ENCODE measurements at regions not wholly inside any gene's neighbourhood (a gene's known extent, or its start where the extent isn't known, plus 50 kb on each side); places are given as distances from the start of the nearest gene placed in this dataset.
"Not testable (repeated sequence)": the region's sequence is repeated elsewhere in the genome, so short reads cannot be mapped to it uniquely, and the experiment has no call there.

DNA sequence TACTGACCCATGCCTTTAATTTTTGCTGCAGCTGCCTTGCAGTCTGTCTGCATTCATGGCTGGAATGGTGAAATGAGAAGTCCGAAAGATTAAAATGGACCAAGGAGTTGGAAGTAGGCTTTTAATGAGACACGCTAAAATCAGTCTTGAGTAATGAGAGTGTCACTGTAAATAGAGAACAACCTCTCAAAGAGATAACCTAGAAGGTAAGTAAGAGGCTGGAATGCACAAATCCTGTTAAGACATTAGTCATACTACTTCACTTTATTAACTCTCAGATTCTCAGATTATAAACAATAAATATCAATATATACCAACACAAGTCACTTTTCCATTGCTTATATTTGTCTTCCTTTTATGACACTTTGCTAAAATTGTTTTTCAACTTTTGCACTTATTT lies 880.6 kb upstream of the C9orf72 start:
- TF ChIP-seq CTCF (conservative IDR thresholded peaks at IDR 0.05; ENCODE audit: low read length), result no peak
- no peak overlapping the region for H3K4me3 ChIP-seq (ENCODE audit: low read length)
- DNase-seq (ENCODE audit: low read depth), result no peak

DNA sequence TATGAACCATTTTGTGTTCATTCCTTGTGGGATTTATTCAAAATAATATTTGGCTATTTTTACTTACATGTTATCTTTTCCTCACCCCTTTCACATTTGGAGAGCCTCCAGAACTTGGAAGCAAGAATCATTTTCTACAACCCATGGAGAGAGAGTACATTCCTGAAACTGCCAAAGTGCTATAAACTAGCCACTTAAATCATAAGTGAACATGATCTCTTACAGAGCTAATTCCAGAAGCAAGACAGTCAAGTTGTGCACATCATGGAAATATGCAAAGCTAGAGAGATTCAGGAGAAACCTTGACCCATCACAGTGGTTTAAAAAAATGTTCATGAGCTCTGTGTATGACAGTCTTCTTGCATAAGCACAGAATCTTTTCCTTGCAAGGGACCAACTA lies 883.6 kb upstream of the C9orf72 start:
- TF ChIP-seq CTCF (conservative IDR thresholded peaks at IDR 0.05; ENCODE audit: low read length), result no peak
- no peak overlapping the region for H3K4me3 ChIP-seq (ENCODE audit: low read length)
- DNase-seq (ENCODE audit: low read depth), result no peak

GRCh38 chr9:28464481-28465216 lies 891.4 kb upstream of the C9orf72 start:
- no peak for DNase-seq (ENCODE audit: low read depth)
- H3K4me3 ChIP-seq (ENCODE audit: low read length), result no peak overlapping the region
- TF ChIP-seq CTCF (conservative IDR thresholded peaks at IDR 0.05; ENCODE audit: low read length), result no peak

DNA sequence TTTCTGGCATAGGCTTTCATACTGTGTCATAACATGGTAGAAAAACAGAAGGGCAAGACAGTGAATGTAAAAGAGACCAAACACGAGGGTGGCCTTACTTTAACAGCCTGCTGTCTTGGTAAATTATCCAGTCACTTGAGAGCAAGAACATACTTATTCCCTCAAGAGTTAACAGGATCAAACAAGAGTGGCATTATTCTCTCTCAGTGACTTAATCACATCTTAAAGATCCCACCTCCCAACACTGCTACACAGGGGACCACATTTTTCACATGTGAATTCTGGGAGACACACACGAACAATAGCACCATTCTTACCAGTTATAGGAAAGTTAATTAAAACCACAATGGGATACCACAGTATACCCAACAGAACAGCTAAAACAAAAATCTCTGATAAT lies 898.0 kb upstream of the C9orf72 start:
- no peak for TF ChIP-seq CTCF (conservative IDR thresholded peaks at IDR 0.05; ENCODE audit: low read length)
- no peak for DNase-seq (ENCODE audit: low read depth)
- H3K4me3 ChIP-seq (ENCODE audit: low read length), result no peak overlapping the region

GRCh38 chr9:28487561-28487960 lies 914.3 kb upstream of the C9orf72 start:
- DNase-seq (ENCODE audit: low read depth), result no peak
- H3K4me3 ChIP-seq (ENCODE audit: low read length), result no peak overlapping the region
- TF ChIP-seq CTCF (conservative IDR thresholded peaks at IDR 0.05; ENCODE audit: low read length), result no peak

GRCh38 chr9:28491121-28491520 lies 917.8 kb upstream of the C9orf72 start:
- DNase-seq (ENCODE audit: low read depth), result no peak
- H3K4me3 ChIP-seq (ENCODE audit: low read length), result no peak overlapping the region
- TF ChIP-seq CTCF (conservative IDR thresholded peaks at IDR 0.05; ENCODE audit: low read length), result no peak

DNA sequence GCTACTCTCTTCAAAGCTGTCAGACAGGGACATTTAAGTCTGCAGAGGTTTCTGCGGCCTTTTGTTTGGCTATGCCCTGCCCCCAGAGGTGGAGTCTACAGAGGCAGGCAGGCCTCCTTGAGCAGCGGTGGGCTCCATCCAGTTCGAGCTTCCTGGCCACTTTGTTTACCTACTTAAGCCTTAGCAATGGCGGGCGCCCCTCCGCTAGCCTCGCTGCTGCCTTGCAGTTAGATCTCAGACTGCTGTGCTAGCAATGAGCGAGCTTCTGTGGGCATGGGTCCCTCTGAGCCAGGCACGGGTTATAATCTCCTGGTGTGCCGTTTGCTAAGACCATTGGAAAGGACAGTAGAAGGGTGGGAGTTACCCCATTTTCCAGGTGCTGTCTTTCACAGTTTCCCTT lies 924.9 kb upstream of the C9orf72 start:
- not testable (repeated sequence) for H3K4me3 ChIP-seq (ENCODE audit: low read length); DNase-seq (ENCODE audit: low read depth)

Data from AG10803 (cell line).